ENCODE measurements at regions not wholly inside any gene's neighbourhood (a gene's known extent, or its start where the extent isn't known, plus 50 kb on each side); places are given as distances from the start of the nearest gene placed in this dataset.
"Not testable (repeated sequence)": the region's sequence is repeated elsewhere in the genome, so short reads cannot be mapped to it uniquely, and the experiment has no call there.

GRCh38 chr1:206375552-206375951 lies 94.7 kb upstream of the IKBKE start:
- not testable (repeated sequence) for TF ChIP-seq CTCF (IDR thresholded peaks at IDR 0.05 in 8 of 11, conservative IDR thresholded peaks at IDR 0.05 in 3 of 11); POLR2A (IDR thresholded peaks at IDR 0.05)

Measured in spleen (tissue), 7 donors.